Left cardiac atrium (tissue), 4 donors: ENCODE measurements at regions not wholly inside any gene's neighbourhood (a gene's known extent, or its start where the extent isn't known, plus 50 kb on each side); places are given as distances from the start of the nearest gene placed in this dataset.

Experiments
- ATAC-seq, 2 donors: fragments of 200-7000 bp; cut with Tn5 transposase; one replicate each; pipeline ENCODE4 v1.9.1; 2020; ENCODE audit warnings: mild to moderate bottlenecking in 2 of 2, moderate library complexity in 2 of 2
- DNase-seq: peaks from one replicate; pipeline ENCODE4 v3.0.0-alpha.2; 2020
- intact Hi-C, 2 donors: fragments of 100-400 bp; cut with DNase I; formaldehyde crosslinking; loops; one replicate each; pipeline versions ENCODE4 v1.14.1 to v1.15.1; 2022 to 2023
- donor health status: DM: no; HTN: yes; CAD: no.
- donor health status: DM: no; HTN: yes; CAD: no; lungs with severe emphysema.
- donor health status: DM: yes; HTN: yes; CAD: no.
- donor health status: Dilated cardiomyopathy.

DNA sequence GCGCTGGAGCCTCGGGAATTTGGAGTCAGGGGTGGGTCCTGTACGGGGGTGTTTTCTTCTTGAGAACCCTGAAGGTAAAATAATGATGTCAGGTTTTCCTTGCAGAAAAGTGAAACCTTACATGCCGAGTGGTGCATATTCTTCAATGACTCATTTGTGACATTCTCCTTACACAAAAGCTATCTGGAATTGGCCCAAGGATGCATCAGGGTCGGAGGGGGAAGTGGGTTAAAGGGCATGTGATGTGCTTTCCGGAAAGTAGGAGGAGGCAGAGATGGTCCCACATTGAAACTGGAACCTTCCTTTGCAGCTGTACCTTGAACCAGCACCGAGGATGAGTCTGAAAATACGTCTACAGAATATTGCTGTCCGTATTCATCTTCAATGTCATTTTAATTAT is 411.2 kb upstream of the IRX4 start:
- ATAC-seq, result no peak
- no peak for DNase-seq

DNA sequence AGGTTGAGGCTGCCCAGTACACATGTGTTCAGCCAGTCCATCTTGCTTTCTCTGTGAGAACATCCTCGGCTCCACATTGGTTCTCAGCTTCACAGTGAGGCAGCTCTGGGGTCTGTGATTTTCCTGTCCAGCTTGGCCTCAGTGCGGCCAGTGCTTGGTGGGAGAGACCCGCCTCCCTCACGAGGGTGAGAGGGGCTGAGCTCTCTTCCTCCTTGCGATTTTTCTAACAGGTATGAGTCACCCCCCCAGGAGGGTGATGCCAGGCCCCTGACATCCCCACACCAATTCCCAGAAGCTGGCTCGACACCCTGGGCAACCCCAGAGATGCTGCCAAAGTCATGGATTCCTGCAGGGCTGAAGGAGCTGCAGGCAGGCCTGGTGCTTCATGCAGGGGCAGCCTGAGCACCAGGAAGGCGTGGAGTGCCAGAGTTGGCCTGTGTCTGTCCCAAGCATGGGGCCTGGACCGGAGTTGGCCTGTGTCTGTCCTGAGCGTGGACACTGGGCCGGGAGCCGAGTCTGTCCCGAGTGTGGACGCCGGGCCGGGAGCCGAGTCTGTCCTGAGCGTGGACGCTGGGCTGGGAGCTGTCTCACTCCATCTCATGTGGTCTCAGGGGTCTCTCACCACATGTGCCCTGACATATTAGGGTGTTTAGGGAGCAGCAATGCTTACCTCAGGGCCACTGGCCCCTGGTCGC is 408.6 kb upstream of the IRX4 start:
- ATAC-seq, result no peak
- no peak for DNase-seq
- intact Hi-C loops, result no loop called here

More for the DNA sequence above, 411.2 kb upstream of the IRX4 start:
- intact Hi-C loops, result no loop called here

DNA sequence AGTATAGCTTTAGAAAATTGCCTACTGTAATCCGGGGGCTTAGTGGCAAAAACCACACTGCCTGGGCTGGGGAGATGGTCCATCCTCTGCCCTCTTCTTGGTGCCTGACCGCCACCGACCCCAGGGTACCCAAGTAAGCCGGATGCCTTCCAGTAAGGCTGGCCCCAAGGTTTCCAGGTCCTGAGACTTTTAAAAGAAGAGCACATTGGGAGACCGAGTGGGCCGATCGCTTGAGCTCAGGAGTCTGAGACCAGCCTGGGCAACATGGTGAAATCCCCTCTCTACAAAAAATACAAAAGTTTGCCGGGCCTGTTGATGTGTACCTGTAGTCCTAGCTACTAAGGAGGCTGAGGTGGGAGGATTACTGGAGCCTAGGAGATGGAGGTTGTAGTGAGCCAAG is 406.7 kb upstream of the IRX4 start:
- intact Hi-C loops, result no loop called here
- DNase-seq (no peak), ATAC-seq (no peak)

DNA sequence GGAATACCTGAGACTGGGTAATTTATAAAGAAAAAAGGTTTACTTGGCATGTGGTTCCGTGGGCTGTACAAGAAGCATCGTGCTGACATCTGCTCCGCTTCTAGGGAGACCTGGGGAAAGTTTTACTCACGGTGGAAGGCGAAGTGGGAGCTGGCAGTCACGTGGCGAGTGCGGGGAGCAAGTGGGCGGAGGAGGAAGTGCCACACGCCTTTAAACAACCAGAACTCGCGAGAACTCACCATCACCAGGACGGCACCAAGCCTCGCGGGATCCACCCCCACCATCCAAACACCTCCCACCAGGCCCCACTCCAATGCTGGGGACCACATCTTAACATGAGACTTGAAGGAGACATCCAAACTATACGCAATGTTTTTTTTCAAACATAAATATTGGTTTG is 406.2 kb upstream of the IRX4 start:
- DNase-seq (no peak), ATAC-seq (no peak)
- intact Hi-C loops, result no loop called here

DNA sequence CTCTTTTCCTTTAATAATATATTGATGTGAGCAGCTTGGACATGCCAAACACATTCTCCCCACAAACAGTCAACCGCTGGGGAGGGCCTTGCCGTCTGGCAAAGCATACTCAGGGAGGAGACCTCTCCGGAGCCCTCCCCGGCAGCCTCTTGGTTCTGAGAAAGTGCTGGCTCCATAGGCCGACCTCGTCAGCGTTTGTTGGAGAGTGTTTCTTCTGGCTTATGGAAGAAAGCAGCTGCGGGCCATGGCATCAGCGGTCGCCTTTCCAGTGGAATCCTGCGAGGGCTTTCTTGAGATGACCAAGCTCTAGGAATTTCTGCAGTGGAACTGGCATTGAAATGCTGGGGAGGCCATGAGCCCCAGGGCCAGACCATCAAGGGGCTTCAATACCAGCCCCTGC is 405.7 kb upstream of the IRX4 start:
- intact Hi-C loops, result no loop called here
- DNase-seq (no peak), ATAC-seq (no peak)

DNA sequence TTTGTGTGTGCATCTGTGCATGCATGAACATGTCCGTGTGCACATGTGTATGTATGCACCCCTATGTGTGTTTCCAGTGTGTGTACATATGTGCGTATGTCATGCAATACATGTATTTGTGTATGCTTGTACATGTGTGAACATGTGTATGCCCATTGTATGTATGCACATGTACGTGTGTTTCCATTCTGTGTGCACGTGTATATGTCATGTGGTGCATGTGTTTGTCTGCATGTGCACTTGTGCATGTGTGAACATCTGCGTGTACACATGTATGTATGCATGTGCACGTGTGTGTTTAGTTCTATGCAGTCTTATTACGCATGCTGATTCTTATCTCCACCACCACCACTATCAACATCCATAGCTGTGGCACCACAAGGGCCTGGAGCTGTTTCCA is 403.5 kb upstream of the IRX4 start:
- ATAC-seq (no peak), DNase-seq (no peak)
- intact Hi-C loops, result no loop called here

DNA sequence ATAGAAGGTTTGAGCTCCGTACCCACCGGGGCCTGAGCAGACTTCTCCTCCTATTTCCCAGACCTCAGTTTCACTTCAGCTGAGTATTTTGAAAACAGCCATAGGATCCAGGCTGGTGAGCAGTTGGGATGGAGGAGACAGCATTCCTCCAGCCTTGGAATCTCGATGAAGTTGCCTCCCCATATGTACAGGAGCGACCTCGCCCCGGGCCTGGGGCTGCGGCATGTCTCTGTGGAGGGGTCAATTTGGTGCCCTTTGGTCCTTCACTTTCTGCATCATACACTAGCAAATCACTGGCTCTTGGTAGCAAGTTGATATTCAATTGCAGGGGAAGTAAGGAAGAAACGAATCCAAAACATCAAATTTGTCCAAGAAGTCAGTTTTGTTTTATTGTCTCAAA is 402.0 kb upstream of the IRX4 start:
- intact Hi-C loops, result no loop called here
- no peak for ATAC-seq

DNA sequence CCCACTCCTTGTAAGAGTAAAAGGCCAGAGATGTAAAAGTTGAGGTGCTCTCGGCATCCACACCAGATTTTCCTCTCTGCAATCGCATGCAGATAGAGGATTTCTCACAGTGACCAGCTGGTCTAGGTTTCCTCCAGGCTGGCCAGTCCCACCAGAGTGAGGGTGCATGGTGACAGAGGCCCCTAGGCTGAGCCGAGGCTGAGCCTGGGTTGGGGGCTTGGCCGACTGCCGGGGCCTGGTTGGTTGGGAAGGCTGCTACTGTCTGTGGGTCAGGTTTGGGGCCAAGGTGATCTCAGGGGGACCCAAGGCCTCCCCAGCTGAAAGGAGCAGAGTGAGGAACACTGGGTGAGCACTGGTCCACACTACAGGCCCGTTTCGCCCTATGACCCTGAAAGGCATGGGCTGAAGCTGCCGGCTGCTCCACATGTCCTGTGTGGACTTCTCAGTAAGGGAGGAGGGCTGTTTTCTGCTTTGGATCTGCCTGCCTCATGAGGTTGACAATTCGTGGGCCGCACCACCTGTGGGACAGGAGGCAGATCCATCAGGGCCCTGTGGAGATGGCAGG is 400.8 kb upstream of the IRX4 start:
- ATAC-seq, result no peak
- DNase-seq, result no peak
- intact Hi-C loops, result no loop called here

More for the DNA sequence above, 402.0 kb upstream of the IRX4 start:
- no peak for DNase-seq

DNA sequence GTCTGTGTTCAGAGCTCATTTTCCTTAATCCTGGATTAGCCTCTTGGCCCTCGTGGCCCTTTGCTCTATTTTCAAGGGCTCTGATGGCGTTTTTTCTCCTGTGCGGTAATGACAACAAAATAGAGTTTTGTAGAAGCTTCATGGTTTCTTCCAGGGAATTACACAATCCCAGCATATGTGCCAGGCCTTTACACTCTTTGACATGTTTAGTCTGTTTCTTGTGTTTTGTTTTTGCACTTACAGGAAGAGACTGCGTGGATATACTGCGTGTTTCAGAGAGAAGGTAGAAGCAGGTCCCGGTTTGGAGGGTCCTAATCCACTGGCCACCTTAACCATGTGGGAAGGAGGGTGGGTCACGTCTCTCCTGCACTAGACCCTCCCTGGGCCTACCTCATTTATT is 400.2 kb upstream of the IRX4 start:
- DNase-seq, result no peak
- intact Hi-C loops, result no loop called here
- no peak for ATAC-seq

DNA sequence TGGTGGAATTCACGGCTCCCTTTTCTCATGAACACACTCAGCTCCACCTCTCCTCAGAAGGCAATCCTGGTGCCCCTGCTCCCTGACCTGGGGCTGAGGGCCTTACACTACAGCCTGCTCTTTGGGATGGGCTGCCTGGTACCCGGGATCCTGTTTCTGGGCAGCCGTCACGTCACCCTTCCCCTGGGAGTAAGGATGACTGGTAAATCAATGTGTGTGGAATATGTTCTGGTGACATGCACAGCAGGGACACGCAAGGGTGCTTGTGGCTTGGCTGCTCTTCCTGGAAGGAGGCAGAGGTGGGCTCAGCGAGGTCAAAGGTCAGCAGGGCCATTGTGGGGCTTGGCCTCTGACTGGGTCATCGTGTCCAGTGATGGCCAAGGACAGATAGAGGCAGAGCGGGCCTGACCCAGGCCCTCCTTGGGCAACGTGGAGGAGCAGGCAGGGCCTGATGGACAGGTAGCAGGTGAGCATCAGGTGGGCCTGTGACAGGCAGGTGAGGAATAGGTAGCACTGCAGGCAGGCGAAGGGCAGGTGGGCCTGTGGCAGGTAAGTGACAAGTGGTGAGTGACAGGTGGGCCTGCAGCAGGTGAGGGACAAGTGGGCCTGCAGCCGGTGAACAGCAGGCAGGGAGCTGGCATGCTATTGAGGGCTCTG is 399.4 kb upstream of the IRX4 start:
- ATAC-seq, result no peak
- intact Hi-C loops, result no loop called here
- no peak for DNase-seq

DNA sequence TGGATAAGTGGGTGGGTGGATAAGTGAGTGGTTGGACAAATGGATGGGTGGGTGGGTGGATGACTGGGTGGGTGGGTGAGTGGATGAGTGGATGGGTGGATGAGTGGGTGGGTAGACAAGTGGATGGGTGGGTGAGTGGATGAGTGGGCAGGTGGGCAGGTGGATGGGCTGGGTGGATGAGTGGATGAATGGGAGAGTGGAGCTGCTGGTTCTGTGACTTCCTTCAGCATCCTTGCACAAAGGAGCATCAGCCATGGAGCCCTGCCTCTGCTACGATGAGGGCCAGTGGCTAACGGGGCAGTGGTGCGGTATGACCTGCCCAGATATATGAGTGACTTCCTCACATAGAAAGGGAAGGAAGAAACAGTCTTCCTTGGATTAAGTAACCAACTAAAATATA is 398.7 kb upstream of the IRX4 start:
- ATAC-seq, result no peak
- DNase-seq, result no peak
- intact Hi-C loops, result no loop called here

DNA sequence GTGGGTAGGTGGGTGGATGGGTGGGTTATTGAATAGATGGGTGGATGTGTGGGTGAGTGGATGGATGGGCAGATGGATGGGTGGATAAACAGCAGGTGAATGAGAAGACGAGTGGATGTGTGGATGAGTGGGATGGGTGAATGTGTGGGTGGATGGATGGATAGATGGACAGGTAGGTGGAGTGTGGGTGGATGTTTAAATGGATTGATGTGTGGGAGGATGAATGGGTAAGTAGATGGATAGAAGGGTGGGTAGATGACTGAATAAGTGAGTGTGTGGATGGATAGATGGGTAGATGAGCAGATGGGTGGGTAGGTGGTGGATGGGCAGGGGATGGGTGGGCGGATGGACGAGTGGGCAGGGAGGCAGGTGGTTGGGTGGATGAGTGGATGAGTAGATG is 397.6 kb upstream of the IRX4 start:
- ATAC-seq, result no peak
- intact Hi-C loops, result no loop called here
- DNase-seq, result no peak

DNA sequence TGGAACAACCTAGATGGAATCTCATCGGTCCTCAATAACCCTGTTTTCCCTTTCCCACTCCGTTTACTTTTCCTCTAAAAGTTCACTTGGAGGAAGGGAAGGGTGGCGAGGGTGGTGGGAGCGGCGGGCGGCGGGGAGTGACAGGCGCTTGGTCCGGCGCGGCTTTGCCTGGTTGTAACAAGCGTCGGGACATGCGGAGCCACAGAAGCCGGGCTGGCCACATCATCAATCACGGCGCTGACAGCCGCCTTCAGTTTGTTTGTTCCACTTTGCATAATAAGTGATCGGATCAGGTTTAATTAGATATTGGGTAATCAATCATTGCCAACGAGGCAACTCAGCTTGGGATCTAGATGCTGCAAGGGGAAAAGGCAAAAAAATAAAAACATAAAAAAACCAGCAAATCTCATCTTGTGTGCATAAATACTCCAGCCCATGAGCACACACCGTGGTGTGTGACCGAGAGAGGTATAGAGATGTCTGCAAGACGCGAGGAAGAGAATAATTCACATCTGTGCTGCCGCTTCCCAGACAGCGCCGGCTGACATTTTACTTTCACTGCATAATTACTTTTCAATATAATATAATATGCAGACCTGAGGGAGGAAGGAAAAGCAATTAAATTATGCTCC is 396.2 kb upstream of the IRX4 start:
- ATAC-seq, result no peak
- no peak for DNase-seq
- intact Hi-C loops, result no loop called here

DNA sequence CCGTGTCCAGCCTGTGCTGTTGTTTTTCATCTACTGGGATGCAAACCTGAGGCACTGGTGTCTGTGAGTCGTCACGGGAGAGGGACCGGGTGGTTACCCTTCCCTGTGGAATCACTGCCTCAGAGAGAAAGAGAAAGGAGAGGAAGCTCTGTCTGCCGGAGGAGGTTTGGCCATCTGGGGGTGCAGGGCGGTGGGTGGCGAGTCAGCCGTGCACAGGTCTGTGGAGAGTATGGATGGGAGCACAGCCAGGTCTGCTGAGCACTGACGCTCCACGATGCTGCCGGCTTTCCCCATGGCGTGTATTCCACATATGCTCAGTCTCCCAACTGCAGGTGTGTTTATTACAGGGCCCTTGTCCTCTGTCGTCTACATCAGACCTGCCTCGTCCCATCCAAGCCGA is 395.2 kb upstream of the IRX4 start:
- no peak for DNase-seq
- intact Hi-C loops, result no loop called here

DNA sequence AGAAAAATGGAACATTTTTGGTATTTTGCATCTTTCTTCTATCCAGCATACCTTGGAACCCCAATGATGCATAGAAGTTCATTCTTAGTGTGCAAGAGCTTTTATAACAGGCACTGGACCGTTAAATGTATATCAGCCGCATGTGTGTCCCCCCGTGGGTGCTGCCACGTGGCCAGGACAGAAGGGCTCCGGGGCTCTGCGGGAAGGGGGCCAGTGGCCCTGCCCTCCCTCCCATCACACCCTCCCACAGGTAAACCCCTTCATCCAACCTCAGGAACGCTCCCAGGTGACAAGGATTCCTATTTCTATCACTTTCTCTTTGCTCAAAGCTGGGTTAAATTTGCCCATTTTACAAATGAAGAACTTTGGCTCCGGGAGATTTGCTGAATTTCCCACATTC is 393.4 kb upstream of the IRX4 start:
- no peak for ATAC-seq
- intact Hi-C loops, result no loop called here
- DNase-seq, result no peak

More for the DNA sequence above, 395.2 kb upstream of the IRX4 start:
- ATAC-seq, result no peak

DNA sequence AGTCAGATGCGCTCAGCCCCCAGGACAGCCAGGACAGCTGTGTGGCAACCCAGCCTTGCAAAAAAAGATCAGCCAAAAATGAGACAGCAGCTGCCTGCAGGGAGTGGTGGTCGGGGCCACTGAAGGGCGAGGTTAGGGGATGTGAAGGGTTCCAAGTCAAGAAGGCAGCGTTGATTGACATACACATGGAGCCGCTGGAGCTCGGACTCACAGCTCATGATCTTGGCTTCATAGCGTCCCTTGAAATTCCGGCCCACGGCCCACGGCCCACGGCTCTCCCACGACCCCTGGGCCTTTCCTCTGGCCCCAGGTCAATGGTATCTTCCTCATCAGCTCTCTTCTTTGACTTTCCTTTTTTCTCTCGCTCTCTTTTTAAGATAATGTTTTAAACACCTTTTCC is 390.0 kb upstream of the IRX4 start:
- DNase-seq, result no peak
- ATAC-seq, result no peak
- intact Hi-C loops, result no loop called here

DNA sequence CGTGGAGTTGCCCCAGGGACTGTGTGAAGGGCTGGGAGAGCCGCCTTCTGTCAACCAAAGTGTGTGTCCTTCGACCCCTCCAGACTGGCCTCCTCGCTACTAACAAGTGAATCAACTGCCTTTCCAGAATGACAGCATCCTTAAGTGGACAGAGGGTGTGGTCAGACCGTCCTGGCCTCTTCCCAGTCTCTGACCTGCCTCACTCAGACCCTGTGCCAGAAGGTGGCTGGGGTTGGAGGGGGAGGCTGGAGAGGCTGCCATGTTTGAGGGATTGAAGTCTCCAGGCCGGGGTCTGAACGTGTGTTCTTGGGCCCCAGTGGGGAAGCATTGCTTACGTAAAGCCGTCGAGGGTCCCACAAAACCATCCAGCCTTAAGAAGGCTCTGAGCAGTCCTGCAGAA is 389.3 kb upstream of the IRX4 start:
- DNase-seq (no peak), ATAC-seq (no peak)
- intact Hi-C loops, result no loop called here

DNA sequence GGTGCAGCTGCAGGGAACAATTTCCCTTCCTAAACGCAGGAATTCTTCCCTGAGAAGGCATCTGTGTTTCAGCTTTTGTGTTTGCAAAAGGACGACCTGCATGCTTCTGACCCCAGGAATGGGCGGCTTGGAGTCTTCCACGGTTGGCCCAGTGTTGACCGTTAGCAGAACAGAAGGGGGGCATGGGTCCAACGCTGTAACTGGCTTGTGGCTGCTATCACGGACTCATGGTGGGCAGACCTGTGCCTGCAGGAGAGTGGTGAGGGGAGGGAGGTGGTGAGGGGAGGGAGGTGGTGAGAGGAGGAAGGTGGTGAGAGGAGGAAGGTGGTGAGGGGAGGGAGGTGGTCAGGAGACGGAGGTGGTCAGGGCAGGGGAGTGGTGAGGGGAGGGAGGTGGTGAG is 388.6 kb upstream of the IRX4 start:
- no peak for ATAC-seq
- intact Hi-C loops, result no loop called here
- no peak for DNase-seq

DNA sequence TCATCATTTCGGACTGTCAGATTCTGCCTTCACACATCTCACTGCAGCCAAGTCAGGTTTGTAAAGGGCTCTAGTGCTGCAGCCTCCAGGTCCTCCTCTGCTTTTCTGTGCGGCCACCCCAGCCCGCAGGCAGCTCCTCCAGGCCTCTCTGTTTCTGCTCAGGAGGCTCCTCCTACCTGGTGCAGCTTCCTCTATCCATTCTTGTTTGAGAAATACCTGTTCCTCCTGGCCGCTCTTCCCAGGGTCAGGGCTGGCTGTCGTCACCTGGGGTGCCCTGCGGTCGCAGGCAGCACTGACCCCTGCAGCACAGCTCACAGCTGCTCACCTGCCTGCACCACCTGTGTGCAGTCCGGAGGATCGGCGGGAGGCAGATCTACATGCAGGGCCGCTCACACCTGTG is 387.7 kb upstream of the IRX4 start:
- ATAC-seq (no peak), DNase-seq (no peak)
- intact Hi-C loops, result no loop called here

DNA sequence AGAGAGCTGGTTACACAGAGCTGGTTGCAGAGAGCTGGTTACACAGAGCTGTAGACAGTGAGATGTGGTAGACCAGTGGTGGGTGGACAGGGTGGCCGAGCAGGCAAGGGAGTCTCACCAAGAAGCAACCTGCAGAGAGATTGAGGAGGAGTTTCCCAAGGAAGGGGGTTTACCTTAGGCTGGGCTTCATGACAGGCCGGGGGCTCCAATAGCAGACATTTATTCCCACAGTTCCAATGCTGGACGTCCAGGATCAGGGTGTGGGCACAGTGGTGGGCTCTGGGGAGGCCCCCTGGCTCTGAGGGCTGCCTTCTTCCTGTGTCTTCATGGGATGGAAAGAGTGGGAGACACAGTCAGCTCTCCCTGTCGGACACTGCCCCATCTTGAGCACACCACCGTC is 386.9 kb upstream of the IRX4 start:
- intact Hi-C loops, result no loop called here
- DNase-seq (no peak), ATAC-seq (no peak)

DNA sequence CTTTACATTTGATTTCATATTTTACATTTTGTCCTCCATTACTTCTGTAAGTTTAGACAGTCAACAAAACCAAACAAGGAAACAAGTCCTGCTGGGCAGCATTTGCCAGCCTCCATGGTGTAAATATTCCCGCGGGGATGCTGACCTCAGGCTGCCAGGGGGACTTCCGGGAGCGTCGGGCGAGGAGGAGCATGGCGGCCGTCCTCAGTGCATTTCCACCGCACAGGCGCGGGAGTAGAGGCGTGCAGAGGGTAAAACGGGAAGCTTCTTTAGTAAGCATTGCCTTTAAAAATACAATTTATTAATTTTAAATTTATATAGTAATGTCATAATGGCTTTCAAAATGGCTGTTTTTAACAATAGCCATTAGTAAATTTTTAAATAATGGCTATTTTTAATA is 385.3 kb upstream of the IRX4 start:
- intact Hi-C loops, result no loop called here
- ATAC-seq (no peak), DNase-seq (no peak)
